Kidney glomerular epithelial cell (primary cell): ENCODE measurements at regions not wholly inside any gene's neighbourhood (a gene's known extent, or its start where the extent isn't known, plus 50 kb on each side); places are given as distances from the start of the nearest gene placed in this dataset.
A peak's percentile ranks its signal among the peaks of the same experiment; 100 is the strongest.

Source experiments
- DNase-seq: peaks from one replicate; lab custom pipeline; 2025; lab: John Stamatoyannopoulos, UW

DNA sequence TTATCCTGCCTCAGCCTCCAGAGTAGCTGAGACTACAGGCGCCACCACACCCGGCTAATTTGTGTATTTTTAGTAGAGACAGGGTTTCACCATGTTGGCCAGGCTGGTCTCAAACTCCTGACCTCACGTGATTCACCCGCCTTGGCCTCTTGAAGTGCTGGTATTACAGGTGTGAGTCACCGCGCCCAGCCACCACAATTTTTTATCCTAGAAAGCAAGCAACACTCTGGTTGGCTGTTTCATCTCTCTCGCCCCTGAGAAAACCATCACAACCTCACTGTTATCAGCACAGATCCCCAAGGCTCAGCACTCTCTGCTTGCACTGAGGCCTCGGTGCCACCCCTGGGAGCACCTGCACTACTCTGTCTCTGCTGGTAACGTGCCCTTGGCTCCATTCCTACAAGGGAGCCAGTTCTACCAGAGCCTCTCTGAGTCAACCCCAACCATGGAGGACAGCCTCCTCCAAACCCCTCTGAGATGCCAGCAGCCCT, 134.8 kb upstream of the AGAP1 start:
- DNase-seq: no peak

DNA sequence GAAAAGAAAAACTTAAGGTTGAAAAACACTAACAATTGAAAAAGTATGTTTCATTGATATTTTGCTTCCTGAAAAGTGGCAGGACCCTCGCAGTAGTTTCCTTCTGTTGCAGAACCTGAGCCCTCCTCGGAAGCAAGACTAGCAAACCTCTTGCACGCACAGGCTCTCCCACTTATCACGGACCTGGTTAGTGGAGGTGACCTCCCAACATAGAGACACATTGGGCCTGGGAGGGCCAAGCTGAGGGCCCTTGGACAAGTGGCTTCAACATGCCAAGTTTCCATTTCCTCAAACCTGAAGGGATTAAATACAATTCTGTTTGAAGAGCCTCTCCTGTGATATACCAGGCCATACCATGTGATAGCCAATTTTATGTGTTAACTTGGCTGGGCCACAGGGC, 133.4 kb upstream of the AGAP1 start:
- DNase-seq: no peak

DNA sequence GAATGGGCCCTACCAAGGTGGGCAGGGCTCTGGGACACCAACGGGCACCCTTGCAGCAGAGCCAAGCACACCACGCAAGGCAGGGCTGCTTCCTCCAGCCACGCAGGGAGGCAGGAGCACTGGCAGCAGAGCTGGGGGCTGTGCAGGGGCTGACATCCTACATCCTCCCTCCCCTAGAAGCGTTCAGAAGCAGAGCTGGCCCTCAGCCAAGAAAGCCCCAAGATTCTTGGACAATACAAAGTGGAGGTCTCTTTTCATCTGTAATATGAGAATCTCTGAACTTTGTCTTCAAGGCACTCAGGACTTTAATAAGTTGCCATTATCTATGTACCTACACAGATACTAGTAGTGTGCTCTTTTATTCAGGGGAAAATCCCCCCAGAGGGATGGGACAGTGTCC, 128.1 kb upstream of the AGAP1 start:
- DNase-seq: no peak

- DNase-seq: no peak
Measured at GRCh38 chr2:235366390-235366789, 127.5 kb upstream of the AGAP1 start.

GRCh38 chr2:235366807-235367206, 127.0 kb upstream of the AGAP1 start:
- peak; percentile 42 for DNase-seq

GRCh38 chr2:235371018-235371417, 122.8 kb upstream of the AGAP1 start:
- DNase-seq: no peak

GRCh38 chr2:235373171-235373570, 120.7 kb upstream of the AGAP1 start:
- peak; percentile 1 for DNase-seq

DNA sequence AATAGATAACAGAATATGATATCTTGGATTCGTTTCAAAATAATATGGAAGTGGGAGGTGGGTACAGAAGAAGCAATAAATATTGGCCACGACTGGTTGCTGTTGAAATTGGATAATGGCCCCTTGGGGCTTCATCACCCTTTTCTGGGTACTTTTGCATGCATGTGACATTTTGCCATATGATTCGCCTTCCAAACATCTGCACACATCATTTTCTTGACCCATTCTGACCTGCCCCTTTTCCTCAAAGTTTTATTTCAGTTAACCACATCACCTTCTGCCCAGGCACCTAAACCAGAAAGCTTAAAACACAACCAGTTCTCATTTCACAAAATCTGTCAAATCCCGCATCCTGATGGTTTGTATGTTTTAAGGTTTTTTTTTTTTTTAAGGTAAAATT, 116.7 kb upstream of the AGAP1 start:
- no peak for DNase-seq

GRCh38 chr2:235378246-235378645, 115.6 kb upstream of the AGAP1 start:
- DNase-seq: no peak

DNA sequence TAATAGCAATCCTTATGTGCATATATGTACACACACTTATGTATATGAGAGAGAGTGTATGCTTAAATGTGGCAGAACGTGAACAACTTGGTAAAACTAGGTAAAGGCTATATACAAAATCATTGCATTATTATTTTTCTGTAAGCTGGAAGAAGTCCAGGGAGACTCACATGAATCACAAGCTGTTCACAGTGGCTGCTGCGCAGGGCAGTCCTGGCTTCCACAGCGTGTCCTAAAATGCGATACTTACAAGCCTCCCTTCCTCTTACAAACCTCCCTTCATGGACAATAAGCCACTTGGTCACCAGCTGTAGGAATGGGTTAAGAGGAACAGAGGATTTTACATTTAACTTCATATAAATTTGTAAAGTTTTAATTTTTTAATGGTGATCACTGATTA, 114.9 kb upstream of the AGAP1 start:
- DNase-seq: no peak

- DNase-seq: peak; percentile 19
Measured at GRCh38 chr2:235381261-235381912, 112.5 kb upstream of the AGAP1 start.

DNA sequence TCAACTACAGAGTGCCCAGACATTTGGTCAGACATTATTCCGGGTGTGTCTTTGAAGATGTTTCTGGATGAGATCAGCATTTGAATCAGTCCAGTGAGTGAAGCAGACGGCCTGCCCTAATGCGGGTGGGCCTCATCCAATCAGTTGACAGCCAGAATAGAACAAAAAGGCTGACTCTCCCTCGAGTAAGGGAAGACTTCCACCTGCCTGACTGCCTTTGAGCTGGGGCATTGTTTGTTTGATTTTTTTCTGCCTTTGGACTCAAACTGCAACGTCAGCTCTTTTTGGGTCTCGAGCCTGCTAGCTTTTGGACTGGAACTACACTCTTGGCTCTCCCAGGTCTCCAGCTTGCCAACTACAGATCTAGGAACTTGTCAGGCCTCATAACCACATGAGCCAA, 111.7 kb upstream of the AGAP1 start:
- no peak for DNase-seq

- no peak for DNase-seq
Measured at GRCh38 chr2:235382601-235383000, 111.2 kb upstream of the AGAP1 start.

DNA sequence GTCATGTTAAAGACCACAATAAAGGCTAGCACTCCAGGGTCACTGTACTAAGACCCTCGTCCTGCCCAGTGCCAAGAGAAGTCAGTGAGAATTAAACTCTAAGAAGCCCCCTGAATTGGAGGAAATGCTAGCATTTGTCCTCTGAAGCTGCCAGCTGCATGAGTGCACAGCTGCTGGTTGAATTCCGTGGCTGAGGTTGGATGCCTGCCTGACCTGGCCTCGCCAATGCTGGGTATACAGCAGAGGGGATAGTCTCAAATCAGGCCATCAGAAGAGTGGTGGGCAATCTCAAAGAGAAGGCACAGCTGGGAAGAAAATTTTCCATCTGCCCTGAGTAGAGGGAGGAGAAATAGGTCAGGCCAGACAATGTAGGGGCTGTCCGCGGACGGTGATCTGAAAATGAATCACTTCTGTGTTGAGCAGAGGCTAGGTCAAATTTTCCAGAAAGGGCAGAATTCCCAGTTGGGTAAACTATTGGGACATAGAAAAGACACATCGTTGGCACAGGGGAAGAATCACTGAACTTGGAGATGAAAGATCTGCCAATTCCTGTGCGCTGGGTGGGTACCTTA, 110.5 kb upstream of the AGAP1 start:
- no peak for DNase-seq

- DNase-seq: no peak
Measured at GRCh38 chr2:235384624-235385023, 109.2 kb upstream of the AGAP1 start.

DNA sequence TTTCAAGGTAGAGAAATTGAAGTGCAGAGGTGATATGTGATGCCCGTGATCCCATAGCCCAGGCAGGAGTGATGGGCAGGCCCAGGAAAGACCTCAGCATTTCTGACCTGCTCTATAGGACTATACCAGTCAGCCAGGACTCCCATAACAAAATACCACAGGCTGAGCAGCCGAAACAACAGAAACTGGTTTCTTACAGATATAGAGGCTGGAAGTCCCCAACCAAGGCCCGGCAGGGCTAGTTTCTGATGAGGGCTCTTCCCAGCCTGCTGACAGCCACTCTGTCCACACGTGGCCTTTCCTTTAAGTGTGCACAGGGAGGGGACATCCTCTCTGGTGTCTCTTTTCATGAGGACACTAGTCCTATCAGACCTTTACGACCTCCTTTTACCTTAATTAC, 104.2 kb upstream of the AGAP1 start:
- no peak for DNase-seq

GRCh38 chr2:235390108-235390815, 103.6 kb upstream of the AGAP1 start:
- no peak for DNase-seq

- no peak for DNase-seq
Measured at GRCh38 chr2:235390816-235391194, 103.0 kb upstream of the AGAP1 start.

DNA sequence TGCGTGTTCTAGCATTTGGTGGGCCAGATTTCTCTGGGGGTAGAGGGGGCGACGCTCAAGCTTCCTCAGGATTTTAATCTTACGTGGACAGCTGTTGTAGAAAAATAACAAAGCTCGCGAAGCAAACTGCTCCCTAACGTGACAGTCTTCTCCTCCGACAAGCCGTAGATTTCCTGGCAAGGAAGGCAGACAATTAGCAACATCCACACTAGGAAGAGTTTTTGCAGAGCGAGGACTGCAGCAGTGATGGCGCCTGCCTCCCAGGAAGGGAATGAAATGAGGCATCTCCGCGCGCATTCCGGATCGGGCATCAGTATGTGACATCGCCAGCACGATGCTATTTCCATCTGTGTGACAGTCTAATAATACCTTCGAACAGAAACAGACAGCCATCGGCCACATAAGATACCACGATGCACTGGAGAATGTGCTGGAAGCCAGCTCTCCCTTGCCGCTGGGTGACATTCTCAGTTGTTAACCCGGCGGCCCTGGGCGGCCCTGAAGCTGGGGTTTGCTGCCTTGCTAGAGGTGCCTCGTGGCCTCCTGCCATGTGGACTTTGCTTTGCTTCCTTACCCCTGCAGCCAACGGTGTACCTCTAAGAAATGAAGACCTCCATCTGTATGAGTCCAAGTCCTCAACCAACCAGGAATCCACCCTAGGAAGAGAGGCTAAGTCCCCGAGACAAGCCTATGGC, 101.8 kb upstream of the AGAP1 start:
- no peak for DNase-seq

DNA sequence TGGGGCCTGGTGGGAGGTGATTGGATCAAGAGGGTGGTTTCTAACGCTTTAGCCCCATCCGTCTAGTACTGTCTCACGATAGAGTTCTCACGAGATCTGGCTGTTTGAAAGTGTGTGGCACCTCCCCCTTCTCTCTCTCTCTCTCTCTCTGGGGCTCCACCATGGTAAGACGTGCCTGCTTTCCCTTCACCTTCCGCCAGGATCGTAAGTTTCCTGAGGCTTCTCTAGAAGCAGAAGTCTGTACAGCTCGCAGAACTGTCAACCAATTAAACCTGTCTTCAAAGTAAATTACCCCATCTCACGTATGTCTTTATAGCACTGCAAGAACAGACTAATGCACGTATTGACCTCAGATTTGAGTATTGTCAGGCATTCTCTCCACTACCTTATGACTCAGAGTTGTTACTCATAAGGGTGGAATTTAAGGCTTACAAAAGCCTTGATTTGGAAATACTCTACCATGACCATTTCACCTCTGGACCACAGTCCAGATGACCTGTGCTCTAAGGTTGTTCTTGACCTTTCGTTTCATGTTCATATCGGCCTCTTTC, 99.5 kb upstream of the AGAP1 start:
- peak; percentile 22 for DNase-seq

- no peak for DNase-seq
Measured at GRCh38 chr2:235396071-235396846, 97.6 kb upstream of the AGAP1 start.

- DNase-seq: no peak
Measured at GRCh38 chr2:235398321-235398720, 95.5 kb upstream of the AGAP1 start.
